H1 (cell line): ENCODE measurements at regions not wholly inside any gene's neighbourhood (a gene's known extent, or its start where the extent isn't known, plus 50 kb on each side); places are given as distances from the start of the nearest gene placed in this dataset.

Experiments
- ATF3 ChIP-seq: IDR thresholded peaks from 2 replicates; pipeline ENCODE4 v1.6.1; 2011; ENCODE audit warnings: low read depth, mild to moderate bottlenecking, low read length; ENCODE audit not compliant: insufficient read depth
- CHD7 ChIP-seq: fragments of 300-600 bp; sonication (generic); IDR thresholded peaks from 2 replicates; pipeline ENCODE4 v1.7.1; 2012; ENCODE audit warnings: low read length, moderate library complexity, mild to moderate bottlenecking, inconsistent platforms; ENCODE audit not compliant: insufficient replicate concordance
- GTF2F1 ChIP-seq: IDR thresholded peaks from 2 replicates; pipeline ENCODE4 v1.6.1; 2012; ENCODE audit warnings: low read depth, low read length, improper control_type of control experiment, borderline replicate concordance
- JUN ChIP-seq: IDR thresholded peaks from 2 replicates; pipeline ENCODE4 v1.6.1; 2011; ENCODE audit warnings: low read depth, mild to moderate bottlenecking, improper control_type of control experiment, low read length
- KDM1A ChIP-seq: fragments of 200-600, 300-600 bp; sonication (generic); IDR thresholded peaks from 2 replicates; pipeline ENCODE4 v1.7.1; 2016; ENCODE audit warnings: mild to moderate bottlenecking, low read length, borderline replicate concordance
- KDM4A ChIP-seq: IDR thresholded peaks from one replicate; pipeline ENCODE4 v1.7.1; 2012; ENCODE audit warnings: low read depth, mild to moderate bottlenecking, moderate library complexity, low read length, inconsistent platforms; ENCODE audit not compliant: severe bottlenecking
- POLR2AphosphoS5 ChIP-seq: IDR thresholded peaks from 2 replicates; pipeline ENCODE4 v1.6.1; 2011; ENCODE audit warnings: low read depth, low read length
- POU5F1 ChIP-seq: IDR thresholded peaks from 2 replicates; pipeline ENCODE4 v1.6.1; 2011; ENCODE audit warnings: low read depth, mild to moderate bottlenecking, low read length, moderate library complexity
- TCF12 ChIP-seq: IDR thresholded peaks from 2 replicates; pipeline ENCODE4 v1.6.1; 2011; ENCODE audit warnings: low read depth, mild to moderate bottlenecking, low read length

GRCh38 chr2:147247749-147248148, 597.1 kb upstream of the ACVR2A start (continued):
- TF ChIP-seq CHD7 (no peak), GTF2F1 (no peak), KDM4A (no peak), POU5F1 (no peak), KDM1A (no peak), POLR2AphosphoS5 (no peak), TCF12 (no peak), JUN (no peak), ATF3 (no peak)
